Heart right ventricle (tissue), 16 donors: ENCODE measurements at regions not wholly inside any gene's neighbourhood (a gene's known extent, or its start where the extent isn't known, plus 50 kb on each side); places are given as distances from the start of the nearest gene placed in this dataset.

Experiments
- ATAC-seq, 8 donors: fragments of 200-7000 bp; cut with Tn5 transposase; one replicate each; pipeline ENCODE4 v1.9.1; 2020; ENCODE audit warnings: mild to moderate bottlenecking in 8 of 8, moderate library complexity in 8 of 8, moderate number of reproducible peaks in 1 of 8
- DNase-seq, 2 donors: peaks; one replicate each; pipeline ENCODE4 v3.0.0-alpha.2; 2020
- H3K27ac ChIP-seq, 10 donors: fragments of 200-600 bp; sonication (generic) in 2 of 10; one replicate each; pipeline versions ENCODE4 v1.5.0 to v1.8.0; 2020 to 2022; ENCODE audit warnings: mild to moderate bottlenecking in 3 of 10
- H3K27me3 ChIP-seq, 7 donors: fragments of 200-600 bp; one replicate each; pipeline ENCODE4 v1.8.0; 2021 to 2022; ENCODE audit warnings: mild to moderate bottlenecking in 2 of 7
- H3K36me3 ChIP-seq, 9 donors: fragments of 200-600 bp; sonication (generic) in 1 of 9; one replicate each; pipeline versions ENCODE4 v1.5.0 to v1.8.0; 2020 to 2022; ENCODE audit warnings: mild to moderate bottlenecking in 2 of 9
- H3K4me1 ChIP-seq, 9 donors: fragments of 200-600 bp; sonication (generic) in 1 of 9; one replicate each; pipeline versions ENCODE4 v1.5.0 to v1.8.0; 2020 to 2022; ENCODE audit warnings: mild to moderate bottlenecking in 4 of 9
- H3K4me3 ChIP-seq, 10 donors: fragments of 200-600 bp; sonication (generic) in 2 of 10; one replicate each; pipeline versions ENCODE4 v1.5.0 to v1.8.0; 2020 to 2022; ENCODE audit warnings: mild to moderate bottlenecking in 7 of 10, moderate library complexity in 2 of 10
- H3K9me3 ChIP-seq, 11 donors: fragments of 200-600 bp in 10 of 11; sonication (generic) in 2 of 11; one replicate each; pipeline versions ENCODE4 v1.5.0 to v1.8.0; 2013 to 2022; ENCODE audit warnings: mild to moderate bottlenecking in 2 of 11, control low read depth in 1 of 11, moderate library complexity in 1 of 11
- WGBS, 2 donors: extraction: QIAGEN DNeasy Blood & Tissue Kit; methylation state at CpG; one replicate each; pipeline ENCODE4 v1.1.7; 2013; ENCODE audit warnings: inconsistent platforms in 1 of 2; 5-methylcytosine and 5-hydroxymethylcytosine counted together
- intact Hi-C, 10 donors: fragments of 100-400 bp; cut with DNase I; formaldehyde crosslinking; loops; one replicate each; pipeline versions ENCODE4 v1.11.1 to v1.14.2; 2022
- TF ChIP-seq, protein P1 (sequence below), 9 donors: fragments of 200-600 bp; sonication (generic) in 2 of 9; IDR thresholded peaks; one replicate each; pipeline versions ENCODE4 v1.5.0 to v1.8.0; 2021 to 2022; ENCODE audit warnings: antibody characterized with exemption in 9 of 9, mild to moderate bottlenecking in 5 of 9, moderate library complexity in 1 of 9
- donor health status: Arrhythmogenic right ventricular cardiomyopathy.
- donor health status: ischemic (EF 13 %, LVEDD 7.1; RV severe dilation, severe dysfunction).
- donor health status: healthy with polysubstance abuse.
- donor health status: DM: no; HTN: yes; CAD: no.
- donor health status: DM: no; HTN: no; CAD: no.
- donor health status: ischemic (EF 25% LVEDD 6.9; RV normal size, moderate dysfunction).
- donor health status: ischemic (EF 25% LVEDD 5.7; RV mildly dilated, moderate dysfunction).
- donor health status: healthy.
- donor health status: DM: yes; HTN: yes; CAD: no.
- donor health status: Ischemic cardiomyopathy.
- donor health status: ischemic (EF 35%, LVEDD 5.7; RV mildly dilated, moderate dysfunction).
- donor health status: nonischemic (EF 11% LVEDD 7.7; RV severe dilation, severe dysfunction).
- donor health status: DM: yes; HTN: yes; CAD: no.
- donor health status: PGD.
- donor health status: ischemic (EF 29% LVEDD 5.4; RV normal size, mild dysfunction).
- donor health status: nonischemic (EF 23%, LVEDD 6.1; RV moderate dilation, normal function).

DNA sequence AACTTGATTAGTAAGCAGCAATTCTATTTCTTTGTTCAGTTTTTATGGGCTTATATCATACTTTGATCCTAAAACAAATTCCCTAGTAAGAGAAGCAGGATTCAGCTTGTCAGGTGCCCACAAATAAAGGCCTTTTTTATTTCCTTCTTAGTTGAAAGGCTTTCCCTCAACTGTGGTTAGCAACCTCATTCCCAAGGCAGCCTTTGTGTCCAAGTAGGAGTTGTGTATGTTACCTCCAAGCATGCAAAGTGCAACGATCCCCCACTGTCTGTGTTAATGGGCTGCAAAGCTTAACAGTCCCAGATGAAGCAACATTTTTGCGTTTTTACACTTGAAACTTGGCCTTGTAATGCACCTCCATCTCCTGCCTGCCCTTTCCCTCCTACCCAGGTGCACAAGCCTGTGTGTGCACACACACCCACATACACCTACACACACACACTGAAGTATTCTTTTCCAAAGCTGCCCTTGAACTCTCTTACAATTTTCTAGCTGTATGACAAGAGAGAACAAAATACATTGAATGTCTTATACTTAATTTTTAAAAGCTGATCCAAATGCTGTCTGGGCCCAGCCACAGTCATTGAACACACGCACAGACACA is 278.2 kb downstream of the SNX13 start:
- DNase-seq (no peak), ATAC-seq (no peak)
- Histone ChIP-seq H3K9me3 (peaks cover 0 to 17% (median 0%) of the 10 kb centered on the region in 11 donors), H3K36me3 (no peaks in the 10 kb centered on the region), H3K27me3 (no peaks in the 10 kb centered on the region), H3K4me3 (no peak overlapping the region), H3K4me1 (peaks cover 0 to 4% (median 0%) of the 10 kb centered on the region in 9 donors), H3K27ac (no peak overlapping the region)
- intact Hi-C loops, result no loop called here
- WGBS, 2 donors, result 45 to 58% methylated on average over 3 of the region's 3 CpGs
- TF ChIP-seq, protein P1, sequence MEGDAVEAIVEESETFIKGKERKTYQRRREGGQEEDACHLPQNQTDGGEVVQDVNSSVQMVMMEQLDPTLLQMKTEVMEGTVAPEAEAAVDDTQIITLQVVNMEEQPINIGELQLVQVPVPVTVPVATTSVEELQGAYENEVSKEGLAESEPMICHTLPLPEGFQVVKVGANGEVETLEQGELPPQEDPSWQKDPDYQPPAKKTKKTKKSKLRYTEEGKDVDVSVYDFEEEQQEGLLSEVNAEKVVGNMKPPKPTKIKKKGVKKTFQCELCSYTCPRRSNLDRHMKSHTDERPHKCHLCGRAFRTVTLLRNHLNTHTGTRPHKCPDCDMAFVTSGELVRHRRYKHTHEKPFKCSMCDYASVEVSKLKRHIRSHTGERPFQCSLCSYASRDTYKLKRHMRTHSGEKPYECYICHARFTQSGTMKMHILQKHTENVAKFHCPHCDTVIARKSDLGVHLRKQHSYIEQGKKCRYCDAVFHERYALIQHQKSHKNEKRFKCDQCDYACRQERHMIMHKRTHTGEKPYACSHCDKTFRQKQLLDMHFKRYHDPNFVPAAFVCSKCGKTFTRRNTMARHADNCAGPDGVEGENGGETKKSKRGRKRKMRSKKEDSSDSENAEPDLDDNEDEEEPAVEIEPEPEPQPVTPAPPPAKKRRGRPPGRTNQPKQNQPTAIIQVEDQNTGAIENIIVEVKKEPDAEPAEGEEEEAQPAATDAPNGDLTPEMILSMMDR (IDR thresholded peaks at IDR 0.05), result no peak

DNA sequence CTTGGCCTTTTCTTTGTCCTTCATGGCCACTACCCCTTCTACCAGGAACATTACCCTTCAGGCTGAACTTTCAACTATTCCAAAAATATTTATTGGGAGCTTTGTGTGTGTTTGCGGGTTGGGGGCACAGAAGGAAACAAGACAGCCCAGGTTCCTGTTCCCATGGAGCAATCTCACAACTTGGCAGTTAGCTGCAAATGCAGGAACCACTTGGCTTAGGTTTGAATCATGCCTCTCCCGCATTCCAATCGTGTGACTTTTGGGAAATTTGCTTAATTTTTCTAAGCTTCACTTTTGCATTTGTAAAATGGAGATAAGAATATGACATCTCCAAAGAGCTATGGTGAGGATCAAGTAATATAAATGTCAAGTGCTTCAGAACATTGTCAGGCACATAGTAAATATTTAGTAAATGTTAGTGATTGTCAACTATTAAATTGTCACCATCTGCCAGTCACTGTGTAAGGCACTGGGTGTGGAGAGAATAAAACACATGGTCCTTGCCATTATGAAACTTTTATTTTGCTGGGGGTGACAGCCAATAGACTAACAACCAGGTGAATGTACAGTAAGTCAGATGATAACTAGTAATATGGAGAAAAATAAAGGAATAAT is 277.1 kb downstream of the SNX13 start:
- Histone ChIP-seq H3K36me3 (no peaks in the 10 kb centered on the region), H3K27ac (peak overlapping the region in 1 of 10 donors; percentile 48), H3K27me3 (no peaks in the 10 kb centered on the region), H3K9me3 (peaks cover 0 to 6% (median 0%) of the 10 kb centered on the region in 11 donors), H3K4me1 (peaks cover 0 to 4% (median 0%) of the 10 kb centered on the region in 9 donors), H3K4me3 (no peak overlapping the region)
- intact Hi-C loops, result no loop called here
- 81 to 82% methylated on average over 3 of the region's 3 CpGs for WGBS, 2 donors
- no peak for DNase-seq
- ATAC-seq, result peak in 1 of 8 donors; percentile 25
- TF ChIP-seq, protein P1 (IDR thresholded peaks at IDR 0.05), result no peak

DNA sequence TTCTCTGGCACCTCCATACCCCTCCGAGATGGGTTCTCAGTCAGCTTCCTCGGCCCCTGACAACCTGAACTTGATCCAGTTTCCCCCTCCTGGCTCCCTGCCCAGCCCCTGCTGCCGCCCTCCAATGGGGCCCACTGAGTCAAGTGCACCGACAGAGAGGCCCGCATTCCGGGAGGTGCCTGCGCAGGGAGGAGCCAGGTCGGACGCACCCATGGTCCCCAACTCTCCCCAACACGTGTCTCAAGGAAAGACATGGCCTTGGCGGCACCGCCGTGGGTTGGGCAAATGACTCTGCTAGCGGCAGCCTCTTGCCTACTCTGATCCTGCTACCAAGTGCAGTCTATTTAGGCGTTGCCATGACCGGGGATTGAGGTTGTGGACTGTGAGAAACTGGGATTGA is 275.3 kb downstream of the SNX13 start:
- 90 to 91% methylated on average over 16 of the region's 16 CpGs for WGBS, 2 donors
- Histone ChIP-seq H3K36me3 (no peaks in the 10 kb centered on the region), H3K4me3 (no peak overlapping the region), H3K27me3 (no peaks in the 10 kb centered on the region), H3K4me1 (peaks cover 0 to 4% (median 0%) of the 10 kb centered on the region in 9 donors), H3K9me3 (no peaks in the 10 kb centered on the region), H3K27ac (no peak overlapping the region)
- TF ChIP-seq, protein P1 (IDR thresholded peaks at IDR 0.05), result no peak
- no peak for ATAC-seq
- intact Hi-C loops, result no loop called here
- DNase-seq, result no peak

DNA sequence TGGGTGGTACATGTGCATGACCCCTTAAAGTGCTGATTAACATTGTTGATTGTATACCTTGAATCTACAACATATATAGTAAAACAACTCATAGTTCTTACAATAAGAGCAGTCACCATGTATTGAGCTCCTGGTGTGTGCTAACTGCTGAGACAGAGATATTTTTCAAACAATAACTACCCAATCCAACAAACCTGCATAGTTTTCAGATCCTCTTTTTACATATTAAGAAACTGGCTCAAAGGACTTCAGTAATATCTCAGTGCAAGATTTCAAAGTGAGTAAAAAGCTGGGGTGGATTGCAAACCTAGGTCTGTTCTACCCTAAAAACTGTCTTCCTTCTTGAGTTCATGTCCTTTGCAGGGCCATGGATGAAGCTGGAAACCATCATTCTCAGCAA is 272.2 kb downstream of the SNX13 start:
- no peaks in the 10 kb centered on the region for H3K27me3 ChIP-seq
- ATAC-seq (no peak), DNase-seq (no peak)
- H3K4me1 ChIP-seq, result peaks cover 0 to 3% (median 0%) of the 10 kb centered on the region in 9 donors
- H3K4me3 ChIP-seq, result no peak overlapping the region
- no peaks in the 10 kb centered on the region for H3K9me3 ChIP-seq
- H3K36me3 ChIP-seq, result no peaks in the 10 kb centered on the region
- TF ChIP-seq, protein P1 (IDR thresholded peaks at IDR 0.05), result no peak
- intact Hi-C loops, result no loop called here
- H3K27ac ChIP-seq, result no peak overlapping the region
